ENCODE measurements at regions not wholly inside any gene's neighbourhood (a gene's known extent, or its start where the extent isn't known, plus 50 kb on each side); places are given as distances from the start of the nearest gene placed in this dataset.

- ChIA-PET CTCF (no interaction called here), POLR2A (no interaction called here)
- H2AFZ ChIP-seq (ENCODE audit: low read depth, low read length) = no peak overlapping the region
- H3K9me1 ChIP-seq (replicated peaks; ENCODE audit: control insufficient read depth, extremely low read depth, insufficient read depth, low read length) = no peaks in the 10 kb centered on the region
- H3K4me3 ChIP-seq (replicated peaks in 1 of 3; ENCODE audit: insufficient read depth in 1 of 3, low read depth in 1 of 3, low read length in 3 of 3) = no peak overlapping the region
- H3K27ac ChIP-seq (ENCODE audit: insufficient read depth, low read depth, low read length) = no peak overlapping the region
- H3K27me3 ChIP-seq (ENCODE audit: control insufficient read depth in 2 of 2, insufficient read depth in 2 of 2, low read length in 2 of 2) = no peaks in the 10 kb centered on the region
- peaks cover 2% of the 10 kb centered on the region for H3K9me3 ChIP-seq (replicated peaks; ENCODE audit: control insufficient read depth, insufficient read depth, low read length)
- intact Hi-C loops (cut with micrococcal nuclease) (no loop called here), dilution Hi-C loops (cut with MboI; ENCODE audit: extremely low pct_ligation_motif_present, low sequenced_read_pairs) (no loop called here)
- BruUV-seq (replicated peaks) = no TSS peak
- DNase-seq (ENCODE audit: low read depth, low spot score) (no peak), FAIRE-seq (no peak)
- no peaks in the 10 kb centered on the region for H4K20me1 ChIP-seq (replicated peaks; ENCODE audit: control insufficient read depth, extremely low read depth, insufficient read depth, low read length)
- no peak for TF ChIP-seq POLR2AphosphoS5 (IDR thresholded peaks at IDR 0.05; ENCODE audit: insufficient read depth, low read depth, low read length)
- no peak for TF ChIP-seq JUN (IDR thresholded peaks at IDR 0.05; ENCODE audit: borderline replicate concordance, insufficient read depth, insufficient read length, low read depth)
- TF ChIP-seq MYC (IDR thresholded peaks at IDR 0.05; ENCODE audit: low read depth, low read length) = no peak
- no peak for TF ChIP-seq FOS (IDR thresholded peaks at IDR 0.05; ENCODE audit: borderline replicate concordance, insufficient read depth, low read length)
- TF ChIP-seq, protein P1, sequence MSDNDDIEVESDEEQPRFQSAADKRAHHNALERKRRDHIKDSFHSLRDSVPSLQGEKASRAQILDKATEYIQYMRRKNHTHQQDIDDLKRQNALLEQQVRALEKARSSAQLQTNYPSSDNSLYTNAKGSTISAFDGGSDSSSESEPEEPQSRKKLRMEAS (IDR thresholded peaks at IDR 0.05; ENCODE audit: insufficient read depth, insufficient read length) = no peak
- no peak for TF ChIP-seq GATA2 (IDR thresholded peaks at IDR 0.05; ENCODE audit: insufficient read depth, insufficient read length, low read depth, low read length)
- no peak for TF ChIP-seq EZH2 (IDR thresholded peaks at IDR 0.05; ENCODE audit: borderline replicate concordance, low read depth, low read length, severe bottlenecking)
- TF ChIP-seq, protein P2, sequence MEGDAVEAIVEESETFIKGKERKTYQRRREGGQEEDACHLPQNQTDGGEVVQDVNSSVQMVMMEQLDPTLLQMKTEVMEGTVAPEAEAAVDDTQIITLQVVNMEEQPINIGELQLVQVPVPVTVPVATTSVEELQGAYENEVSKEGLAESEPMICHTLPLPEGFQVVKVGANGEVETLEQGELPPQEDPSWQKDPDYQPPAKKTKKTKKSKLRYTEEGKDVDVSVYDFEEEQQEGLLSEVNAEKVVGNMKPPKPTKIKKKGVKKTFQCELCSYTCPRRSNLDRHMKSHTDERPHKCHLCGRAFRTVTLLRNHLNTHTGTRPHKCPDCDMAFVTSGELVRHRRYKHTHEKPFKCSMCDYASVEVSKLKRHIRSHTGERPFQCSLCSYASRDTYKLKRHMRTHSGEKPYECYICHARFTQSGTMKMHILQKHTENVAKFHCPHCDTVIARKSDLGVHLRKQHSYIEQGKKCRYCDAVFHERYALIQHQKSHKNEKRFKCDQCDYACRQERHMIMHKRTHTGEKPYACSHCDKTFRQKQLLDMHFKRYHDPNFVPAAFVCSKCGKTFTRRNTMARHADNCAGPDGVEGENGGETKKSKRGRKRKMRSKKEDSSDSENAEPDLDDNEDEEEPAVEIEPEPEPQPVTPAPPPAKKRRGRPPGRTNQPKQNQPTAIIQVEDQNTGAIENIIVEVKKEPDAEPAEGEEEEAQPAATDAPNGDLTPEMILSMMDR (IDR thresholded peaks at IDR 0.05; ENCODE audit: extremely low read depth in 1 of 2, insufficient read depth in 1 of 2, low read depth in 1 of 2, low read length in 2 of 2) = no peak
- TF ChIP-seq POLR2A (IDR thresholded peaks at IDR 0.05; ENCODE audit: low read depth, low read length) = no peak
- no peaks in the 10 kb centered on the region for H3K4me1 ChIP-seq (ENCODE audit: control insufficient read depth, extremely low read depth, insufficient read depth, low read length)
- no peaks in the 10 kb centered on the region for H3K36me3 ChIP-seq (ENCODE audit: control insufficient read depth in 2 of 2, extremely low read depth in 1 of 2, insufficient read depth in 2 of 2, low read length in 2 of 2)
- H3K79me2 ChIP-seq (ENCODE audit: control insufficient read depth, insufficient read depth, low read length) = no peaks in the 10 kb centered on the region
- no peak overlapping the region for H3K9ac ChIP-seq (replicated peaks; ENCODE audit: extremely low read depth, insufficient read depth, low read length)
- H3K4me2 ChIP-seq (ENCODE audit: insufficient read depth, low read length) = no peak overlapping the region
Observed at GRCh38 chr11:112727341-112727841, 233.8 kb upstream of the NCAM1 start.
